PC-3 (cell line): ENCODE measurements at regions not wholly inside any gene's neighbourhood (a gene's known extent, or its start where the extent isn't known, plus 50 kb on each side); places are given as distances from the start of the nearest gene placed in this dataset.

Experiments used
- ATAC-seq: fragments of 200-7000 bp; cut with Tn5 transposase; 2 replicates; pipeline ENCODE4 v1.9.1; 2020; ENCODE audit warnings: mild to moderate bottlenecking, moderate library complexity
- BruUV-seq: library from RNA; stranded (reverse); fragments of 400-500 nt; replicated peaks from 2 replicates; lab custom pipeline; 2021; lab: Mats Ljungman, UMichigan
- CTCF ChIA-PET: fragments of 300-600 bp; sonication (Branson Sonifier 250); formaldehyde crosslinking; loops from one replicate; lab custom pipeline; 2022; ENCODE audit warnings: antibody characterized with exemption; lab: Charles Lee
- POLR2A ChIA-PET: fragments of 300-600 bp; sonication (Branson Sonifier 250); formaldehyde crosslinking; loops from one replicate; lab custom pipeline; 2022; ENCODE audit warnings: antibody characterized with exemption; ENCODE audit not compliant: unreplicated experiment; lab: Charles Lee
- DNase-seq: peaks from one replicate; pipeline ENCODE4 v3.0.0-alpha.2; 2015
- H2AFZ ChIP-seq: fragments of 300-600 bp; sonication (generic); 2 replicates; pipeline ENCODE4 v1.6.0; 2016; ENCODE audit warnings: antibody characterized with exemption, low read length
- H3F3A ChIP-seq: fragments of 300-600 bp; sonication (generic); one replicate; pipeline ENCODE4 v1.6.0; 2017; ENCODE audit warnings: antibody characterized with exemption, low read length, control low read depth, mild to moderate bottlenecking; ENCODE audit not compliant: unreplicated experiment
- H3K27ac ChIP-seq: fragments of 300-600 bp; sonication (generic); 2 replicates; pipeline ENCODE4 v1.5.1; 2016; ENCODE audit warnings: mild to moderate bottlenecking, low read length
- H3K27me3 ChIP-seq: fragments of 300-600 bp; sonication (generic); 2 replicates; pipeline ENCODE4 v1.6.1; 2016; ENCODE audit warnings: low read length, mixed read lengths
- H3K36me3 ChIP-seq: fragments of 300-600 bp; sonication (generic); 2 replicates; pipeline ENCODE4 v1.6.1; 2016; ENCODE audit warnings: low read depth, mixed run types, low read length, mixed read lengths
- H3K4me1 ChIP-seq: fragments of 300-600 bp; sonication (generic); 2 replicates; pipeline ENCODE4 v1.5.1; 2016; ENCODE audit warnings: low read length; ENCODE audit not compliant: insufficient read depth
- H3K4me2 ChIP-seq: fragments of 300-600 bp; sonication (generic); 2 replicates; pipeline ENCODE4 v1.6.0; 2016; ENCODE audit warnings: low read length
- H3K4me3 ChIP-seq: fragments of 300-600 bp; sonication (generic); 2 replicates; pipeline ENCODE4 v1.5.1; 2016; ENCODE audit warnings: mild to moderate bottlenecking, low read length, mixed read lengths
- H3K79me2 ChIP-seq: fragments of 300-600 bp; sonication (generic); 2 replicates; pipeline ENCODE4 v1.6.1; 2017; ENCODE audit warnings: low read length, mixed read lengths
- H3K9ac ChIP-seq: fragments of 300-600 bp; sonication (generic); 2 replicates; pipeline ENCODE4 v1.6.0; 2016; ENCODE audit warnings: mild to moderate bottlenecking, low read length
- H3K9me2 ChIP-seq: fragments of 300-600 bp; sonication (generic); replicated peaks from 2 replicates; pipeline ENCODE4 v1.6.1; 2016; ENCODE audit warnings: mixed run types, low read length, mixed read lengths
- H3K9me3 ChIP-seq: fragments of 300-600 bp; sonication (generic); 2 replicates; pipeline ENCODE4 v1.6.1; 2016; ENCODE audit warnings: low read length, mixed read lengths
- H4K20me1 ChIP-seq: fragments of 300-600 bp; sonication (generic); 2 replicates; pipeline ENCODE4 v1.6.1; 2016; ENCODE audit warnings: low read length, mixed read lengths
- CTCF ChIP-seq: fragments of 300-600 bp; sonication (generic); conservative IDR thresholded peaks from 2 replicates; pipeline ENCODE4 v1.5.1; 2017; ENCODE audit warnings: antibody characterized with exemption, low read depth, mild to moderate bottlenecking, low read length
- EZH2 ChIP-seq: fragments of 300-600 bp; sonication (generic); IDR thresholded peaks from one replicate; pipeline ENCODE4 v1.6.1; 2017; ENCODE audit warnings: antibody characterized with exemption, mild to moderate bottlenecking, low read length; ENCODE audit not compliant: unreplicated experiment
- EZH2phosphoT487 ChIP-seq: fragments of 300-600 bp; sonication (generic); IDR thresholded peaks from 2 replicates; pipeline ENCODE4 v1.6.1; 2018; ENCODE audit warnings: mild to moderate bottlenecking, antibody characterized with exemption, low read length, borderline replicate concordance
- intact Hi-C: fragments of 100-400 bp; cut with micrococcal nuclease; formaldehyde crosslinking; loops from 2 replicates; pipeline ENCODE4 v1.9.0; 2023

- H3K9me3 ChIP-seq = no peaks in the 10 kb centered on the region
- H3K4me2 ChIP-seq = no peak overlapping the region
- H4K20me1 ChIP-seq = no peaks in the 10 kb centered on the region
- ATAC-seq (no peak), DNase-seq (no peak)
- no peaks in the 10 kb centered on the region for H3K79me2 ChIP-seq
- H3F3A ChIP-seq = no peaks in the 10 kb centered on the region
- H3K27ac ChIP-seq = no peak overlapping the region
- no peaks in the 10 kb centered on the region for H3K9me2 ChIP-seq
- no peaks in the 10 kb centered on the region for H3K4me1 ChIP-seq
- BruUV-seq = no TSS peak
- no peaks in the 10 kb centered on the region; the same call in 1 of the 2 replicates for H3K27me3 ChIP-seq
- no peak overlapping the region for H2AFZ ChIP-seq
- H3K9ac ChIP-seq = no peak overlapping the region
- no peaks in the 10 kb centered on the region for H3K36me3 ChIP-seq
- TF ChIP-seq CTCF = no peak
- no peak for TF ChIP-seq EZH2
- ChIA-PET CTCF (no interaction called here), POLR2A (no interaction called here)
- H3K4me3 ChIP-seq = no peak overlapping the region
- intact Hi-C loops = no loop called here
Measured at GRCh38 chr6:44571510-44571909, 184.0 kb downstream of the CDC5L start.

- no peaks in the 10 kb centered on the region for H3K36me3 ChIP-seq
- no peak for DNase-seq
- no peaks in the 10 kb centered on the region for H3K4me1 ChIP-seq
- no peak overlapping the region for H2AFZ ChIP-seq
- ChIA-PET POLR2A (no interaction called here), CTCF (no interaction called here)
- no peaks in the 10 kb centered on the region; the same call in 1 of the 2 replicates for H3K27me3 ChIP-seq
- H3K9me3 ChIP-seq = no peaks in the 10 kb centered on the region
- intact Hi-C loops = no loop called here
- ATAC-seq = no peak
- TF ChIP-seq EZH2 (no peak), CTCF (no peak), EZH2phosphoT487 (no peak)
- no TSS peak for BruUV-seq
- H3K79me2 ChIP-seq = no peaks in the 10 kb centered on the region
- no peaks in the 10 kb centered on the region for H4K20me1 ChIP-seq
- no peak overlapping the region for H3K27ac ChIP-seq
- no peaks in the 10 kb centered on the region for H3K9me2 ChIP-seq
- no peak overlapping the region for H3K4me3 ChIP-seq
- no peak overlapping the region for H3K9ac ChIP-seq
- no peaks in the 10 kb centered on the region for H3F3A ChIP-seq
- no peak overlapping the region for H3K4me2 ChIP-seq
Measured at GRCh38 chr6:44572346-44572745, 184.8 kb downstream of the CDC5L start.

- no peak overlapping the region for H3K27ac ChIP-seq
- H3K4me3 ChIP-seq = no peak overlapping the region
- TF ChIP-seq EZH2 (no peak), CTCF (no peak), EZH2phosphoT487 (no peak)
- DNase-seq (no peak), ATAC-seq (no peak)
- H3K4me1 ChIP-seq = no peaks in the 10 kb centered on the region
- intact Hi-C loops = no loop called here
- H3K9me2 ChIP-seq = no peaks in the 10 kb centered on the region
- no peak overlapping the region for H3K9ac ChIP-seq
- CTCF ChIA-PET = no interaction called here
- no peaks in the 10 kb centered on the region for H4K20me1 ChIP-seq
- POLR2A ChIA-PET = no interaction called here
- no TSS peak for BruUV-seq
- no peak overlapping the region for H2AFZ ChIP-seq
- no peaks in the 10 kb centered on the region for H3K36me3 ChIP-seq
- H3F3A ChIP-seq = no peaks in the 10 kb centered on the region
- H3K79me2 ChIP-seq = no peaks in the 10 kb centered on the region
- H3K27me3 ChIP-seq = no peaks in the 10 kb centered on the region; the same call in 1 of the 2 replicates
- no peak overlapping the region for H3K4me2 ChIP-seq
- no peaks in the 10 kb centered on the region for H3K9me3 ChIP-seq
Measured at GRCh38 chr6:44575644-44576043, 188.1 kb downstream of the CDC5L start.
